HG03565 (cell line): ENCODE measurements at regions not wholly inside any gene's neighbourhood (a gene's known extent, or its start where the extent isn't known, plus 50 kb on each side); places are given as distances from the start of the nearest gene placed in this dataset.

Source experiments
- ATAC-seq: cut with Tn5 transposase; IDR thresholded peaks from one replicate; pipeline ENCODE4 v1.9.1; 2021; ENCODE audit warnings: mild to moderate bottlenecking, moderate library complexity; ENCODE audit not compliant: unreplicated experiment

GRCh38 chr1:221839321-221839720 is 97.4 kb upstream of the DUSP10 start:
- peak; percentile 3 for ATAC-seq

DNA sequence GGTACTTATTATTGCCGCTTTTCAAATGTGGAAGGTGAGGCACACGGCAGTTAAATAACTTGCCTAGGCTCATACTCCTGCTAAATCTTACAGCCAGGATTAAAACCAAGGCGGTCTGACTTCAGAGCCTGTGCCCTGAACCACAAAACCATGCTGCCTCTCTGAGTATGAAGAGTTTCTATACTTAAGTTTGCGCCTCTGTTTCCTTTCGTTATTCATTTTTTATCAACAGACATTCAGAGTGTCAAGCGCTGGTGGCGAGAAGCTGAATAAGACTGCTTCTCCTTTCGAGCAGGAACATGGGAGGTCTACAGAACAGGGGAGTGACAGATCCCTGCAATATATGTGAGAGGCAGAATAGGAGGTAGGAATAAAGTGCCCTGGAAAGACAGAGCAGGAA is 96.0 kb upstream of the DUSP10 start:
- no peak for ATAC-seq

- ATAC-seq: no peak
Observed at GRCh38 chr1:221834698-221835513, 93.0 kb upstream of the DUSP10 start.

DNA sequence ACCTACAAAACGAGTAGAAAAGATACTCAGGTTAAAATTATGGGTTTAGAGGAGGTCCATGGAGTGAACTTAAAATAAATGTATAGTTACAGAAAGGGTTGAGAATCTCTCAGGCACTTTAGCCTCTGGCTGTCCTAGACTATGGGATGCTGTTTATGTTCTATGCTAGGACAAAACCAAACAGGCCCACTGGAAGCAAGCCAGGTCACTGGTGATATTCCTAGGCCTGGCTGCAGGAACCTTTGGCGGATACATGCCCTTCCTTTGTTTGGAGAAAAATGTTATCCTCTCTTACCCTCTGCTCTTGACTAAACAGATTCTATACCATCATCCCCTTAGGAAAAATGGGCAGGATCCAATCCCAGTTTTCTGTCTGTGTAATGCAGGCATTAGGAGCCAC is 90.7 kb upstream of the DUSP10 start:
- ATAC-seq: no peak

- ATAC-seq: no peak
Observed at GRCh38 chr1:221832151-221832550, 90.3 kb upstream of the DUSP10 start.

DNA sequence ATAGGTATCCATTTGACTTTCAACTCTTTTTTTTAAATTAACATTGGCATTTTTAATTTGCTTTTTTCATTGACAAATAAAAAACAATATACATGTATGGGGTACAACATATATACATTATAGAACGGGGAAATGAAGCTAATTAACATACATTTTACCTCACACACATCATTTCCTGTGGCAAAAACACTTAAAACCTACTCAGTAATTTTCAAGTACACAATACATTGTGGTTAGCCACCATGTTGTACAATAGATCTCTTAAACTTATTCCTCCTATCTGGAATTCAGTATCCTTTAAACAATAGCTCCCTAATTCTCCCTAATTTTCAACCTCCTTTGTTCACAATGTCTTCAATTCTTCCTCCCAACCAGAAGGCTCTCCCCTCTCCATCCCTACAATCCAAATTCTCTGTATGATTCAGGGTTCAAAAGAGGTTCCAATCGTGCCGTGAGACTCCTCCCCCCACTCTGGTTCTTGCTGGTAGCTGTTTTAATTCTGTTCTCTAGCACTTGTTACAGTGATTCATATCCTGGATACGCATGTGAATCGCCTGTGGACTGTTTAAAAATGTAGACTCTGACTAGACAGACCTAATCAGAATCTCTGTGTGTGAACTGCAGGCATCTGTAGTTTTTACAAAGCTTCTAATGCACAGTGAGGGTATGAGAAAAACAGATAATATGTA is 87.6 kb upstream of the DUSP10 start:
- ATAC-seq: no peak

DNA sequence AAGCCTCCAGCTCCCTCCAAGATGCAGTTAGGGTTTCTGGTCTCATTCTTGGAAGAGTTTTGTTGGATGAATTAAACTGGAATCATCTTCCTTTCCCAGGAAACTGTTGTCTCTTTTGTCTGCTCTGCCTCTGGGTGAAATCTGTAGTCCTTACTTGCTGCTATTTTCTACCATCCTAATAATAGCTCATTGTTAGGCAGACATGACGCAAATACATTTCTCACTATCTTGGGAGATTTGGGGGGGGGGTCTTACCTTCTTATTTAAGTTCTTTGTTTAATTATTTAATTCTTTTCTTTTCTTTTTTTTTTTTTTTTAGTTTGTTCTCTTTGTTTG is 85.4 kb upstream of the DUSP10 start:
- ATAC-seq: no peak

DNA sequence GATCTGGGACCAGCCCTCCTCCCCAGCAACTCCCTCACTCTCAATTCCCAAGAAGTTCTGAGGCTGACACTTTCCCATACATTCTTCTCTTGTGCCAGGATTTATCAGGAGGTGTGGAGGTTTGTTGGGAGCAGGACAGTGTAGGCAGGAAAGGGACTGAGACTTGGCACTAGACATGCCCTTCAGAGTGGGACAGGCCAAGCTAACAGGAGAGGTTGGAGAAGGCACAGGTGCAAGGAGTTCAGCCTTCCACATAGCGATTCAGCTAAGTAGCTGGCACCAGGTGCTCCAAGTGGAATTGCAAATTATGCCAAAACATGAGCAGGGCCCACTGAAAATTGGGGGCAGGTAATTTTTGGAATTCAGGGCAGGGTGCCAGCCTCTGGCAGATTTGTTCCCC is 83.0 kb upstream of the DUSP10 start:
- ATAC-seq: no peak

DNA sequence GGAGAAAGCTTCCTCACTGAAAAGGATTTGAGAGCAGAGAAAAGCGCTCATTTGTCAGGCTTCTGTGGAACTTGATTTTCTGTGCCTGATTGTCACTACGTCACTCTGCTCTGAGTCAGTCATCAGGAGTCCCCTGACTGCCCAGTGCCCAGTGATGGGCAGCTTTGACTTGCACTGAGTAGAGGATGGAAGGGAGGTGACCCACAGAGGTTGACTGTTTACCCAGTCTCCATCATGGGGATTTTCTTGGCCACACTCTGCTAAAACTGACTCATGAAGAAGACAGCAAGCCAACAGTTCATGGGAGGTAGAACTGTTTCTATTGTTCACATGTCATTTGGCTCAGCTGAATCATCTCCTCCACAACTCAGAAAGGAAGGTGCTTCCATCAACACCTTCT is 82.1 kb upstream of the DUSP10 start:
- peak; percentile 34 for ATAC-seq

DNA sequence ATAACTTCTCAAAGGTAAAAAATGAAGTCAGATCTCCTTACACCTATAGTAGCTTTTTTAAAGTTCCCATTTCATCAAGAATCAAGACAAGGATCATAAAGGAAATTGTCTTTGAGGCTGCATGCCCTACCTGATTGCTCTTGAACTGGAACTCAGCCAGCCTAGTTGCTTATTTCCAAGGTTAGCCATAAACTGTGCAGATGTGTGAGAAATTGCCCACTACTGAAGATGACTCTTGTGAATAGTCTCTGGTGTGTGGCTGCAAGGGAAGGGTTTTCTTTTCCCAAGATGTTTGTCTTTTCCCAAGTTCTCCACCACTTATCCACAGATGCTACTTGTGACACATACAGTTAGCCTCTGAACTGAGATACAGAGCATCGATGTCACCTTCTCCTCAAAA is 81.7 kb upstream of the DUSP10 start:
- ATAC-seq: no peak

DNA sequence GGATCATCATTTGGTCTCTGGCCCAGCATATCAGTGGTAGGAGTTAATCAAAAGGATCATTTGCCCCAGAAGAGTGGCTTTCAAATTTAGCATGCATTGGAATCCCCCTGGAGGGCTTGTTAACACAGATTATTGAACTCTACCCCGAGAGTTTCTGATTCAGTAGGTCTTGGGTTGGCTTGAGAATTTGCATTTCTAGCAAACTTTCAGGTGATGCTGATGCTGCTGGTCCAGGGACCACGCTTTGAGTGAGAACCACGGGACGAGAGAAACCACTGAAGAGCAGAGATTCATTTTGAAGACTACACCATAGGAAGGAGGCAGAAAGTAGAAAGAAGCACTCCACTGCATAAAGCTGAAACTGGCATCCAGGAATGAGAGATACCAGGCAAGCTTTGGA is 81.3 kb upstream of the DUSP10 start:
- peak; percentile 70 for ATAC-seq

- ATAC-seq: no peak
Observed at GRCh38 chr1:221822591-221822990, 80.7 kb upstream of the DUSP10 start.

- no peak for ATAC-seq
Observed at GRCh38 chr1:221816899-221817298, 75.0 kb upstream of the DUSP10 start.

GRCh38 chr1:221815660-221816059 is 73.8 kb upstream of the DUSP10 start:
- ATAC-seq: no peak

DNA sequence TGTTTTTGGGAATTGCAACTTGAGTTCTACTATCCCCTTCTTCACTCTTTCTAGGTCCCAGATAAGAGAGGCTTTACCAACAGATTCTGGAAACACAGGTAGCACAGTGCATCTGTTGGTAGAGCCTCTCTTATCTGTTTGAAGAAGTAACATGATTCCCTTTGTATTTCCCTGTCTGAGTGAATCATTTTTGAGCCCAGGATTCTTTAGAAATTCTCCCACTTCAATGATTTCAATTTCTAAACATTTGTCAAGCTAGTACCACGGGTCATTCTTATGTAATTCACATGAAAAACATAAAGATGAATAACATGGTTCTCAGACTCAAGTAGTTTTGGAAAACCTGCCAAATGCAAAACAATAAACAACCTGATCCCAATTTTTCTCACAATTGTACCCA is 72.0 kb upstream of the DUSP10 start:
- ATAC-seq: no peak

- no peak for ATAC-seq
Observed at GRCh38 chr1:221812905-221813597, 71.2 kb upstream of the DUSP10 start.

DNA sequence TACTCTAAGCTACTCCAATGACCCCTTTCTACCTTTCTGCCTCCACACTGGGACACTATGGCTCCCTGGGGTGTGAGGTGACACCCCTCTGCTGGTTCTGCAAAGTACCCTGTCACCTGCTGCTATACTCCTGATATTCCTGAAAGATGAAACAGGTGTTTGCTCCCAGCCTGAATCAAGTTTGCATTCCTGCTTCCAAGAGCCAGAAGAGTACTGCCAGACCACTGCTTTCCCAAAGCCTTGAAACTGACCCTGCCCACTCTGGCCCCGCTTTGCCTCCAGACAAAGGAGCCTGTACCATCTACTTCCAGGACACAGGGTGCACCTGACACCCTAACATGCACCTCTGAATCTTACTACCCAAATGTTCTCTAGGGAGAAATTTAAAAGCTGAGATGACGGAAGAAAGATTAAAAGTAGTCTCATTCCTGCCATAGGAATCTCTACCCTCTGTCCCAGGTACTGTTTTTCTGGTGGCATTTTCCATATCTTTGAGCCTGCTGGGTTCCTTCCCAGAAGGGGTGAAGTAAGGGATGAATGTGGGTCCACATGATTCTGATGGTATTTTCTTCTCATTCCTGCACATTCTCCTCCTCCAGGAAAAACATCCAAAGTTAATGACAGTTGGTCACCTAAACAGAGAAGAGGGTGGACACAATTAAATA is 70.3 kb upstream of the DUSP10 start:
- no peak for ATAC-seq

GRCh38 chr1:221810406-221810805 is 68.5 kb upstream of the DUSP10 start:
- ATAC-seq: no peak

- no peak for ATAC-seq
Observed at GRCh38 chr1:221809091-221810029, 67.5 kb upstream of the DUSP10 start.

DNA sequence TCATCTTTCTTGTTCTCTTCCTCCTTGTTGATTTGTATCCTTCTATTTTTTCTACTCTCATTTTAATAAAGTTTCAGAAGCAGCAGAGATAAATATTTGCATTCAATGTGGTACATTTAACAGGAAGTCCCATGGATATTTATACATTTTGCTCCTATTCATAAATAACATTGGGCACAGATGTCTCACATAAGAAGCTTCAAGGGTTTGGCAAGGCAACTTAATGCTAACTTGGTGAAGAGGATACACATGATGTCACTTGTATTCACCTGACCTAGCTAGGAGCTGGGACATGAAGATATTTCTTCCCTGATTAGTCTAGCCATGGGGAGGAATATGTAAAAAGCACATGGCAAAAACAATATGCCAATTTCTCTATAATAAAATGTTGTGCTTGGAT is 65.1 kb upstream of the DUSP10 start:
- ATAC-seq: no peak
